GM12864 (cell line): ENCODE measurements at regions not wholly inside any gene's neighbourhood (a gene's known extent, or its start where the extent isn't known, plus 50 kb on each side); places are given as distances from the start of the nearest gene placed in this dataset.
"Not testable (repeated sequence)": the region's sequence is repeated elsewhere in the genome, so short reads cannot be mapped to it uniquely, and the experiment has no call there.

ENCODE experiments used
- DNase-seq: peaks from one replicate; pipeline ENCODE4 v3.0.0-alpha.2; 2011; ENCODE audit warnings: low read depth
- H3K4me3 ChIP-seq: 2 replicates; pipeline ENCODE4 v1.5.1; 2011; ENCODE audit warnings: mild to moderate bottlenecking, low read depth, low read length, control low read depth
- CTCF ChIP-seq: IDR thresholded peaks from 2 replicates; pipeline ENCODE4 v1.5.1; 2011; ENCODE audit warnings: low read depth, mild to moderate bottlenecking, moderate library complexity, low read length, control low read depth, inconsistent platforms; ENCODE audit errors: missing control alignments

- no peak for TF ChIP-seq CTCF
- no peak for DNase-seq
- H3K4me3 ChIP-seq = no peak overlapping the region
These were observed 56.5 kb upstream of the ORC5 start for GRCh38 chr7:104264285-104264684.

- DNase-seq = no peak
- no peak overlapping the region for H3K4me3 ChIP-seq
- peak; percentile 42 for TF ChIP-seq CTCF
These were observed 60.0 kb upstream of the ORC5 start for GRCh38 chr7:104267701-104268368.

GRCh38 chr7:104271948-104272347, 56.5 kb upstream of the LHFPL3 start:
- no peak for TF ChIP-seq CTCF
- H3K4me3 ChIP-seq = no peak overlapping the region
- DNase-seq = no peak

GRCh38 chr7:104272767-104273384, 55.5 kb upstream of the LHFPL3 start:
- no peak overlapping the region for H3K4me3 ChIP-seq
- peak; percentile 54 for TF ChIP-seq CTCF
- DNase-seq = no peak

- TF ChIP-seq CTCF = no peak
- no peak overlapping the region for H3K4me3 ChIP-seq
- no peak for DNase-seq
These were observed 52.5 kb upstream of the LHFPL3 start for GRCh38 chr7:104275900-104276299.

GRCh38 chr7:104276730-104277129, 51.7 kb upstream of the LHFPL3 start:
- DNase-seq, H3K4me3 ChIP-seq: not testable (repeated sequence)
